Transverse colon (tissue), 4 donors: ENCODE measurements at regions not wholly inside any gene's neighbourhood (a gene's known extent, or its start where the extent isn't known, plus 50 kb on each side); places are given as distances from the start of the nearest gene placed in this dataset.

Experiments
- DNase-seq: peaks from one replicate; pipeline ENCODE4 v3.0.0-alpha.2; 2019
- H3K27ac ChIP-seq, 4 donors: fragments of 200-600 bp; sonication (generic); 2 replicates each; pipeline ENCODE4 v1.5.1; 2016 to 2018; ENCODE audit warnings: inconsistent platforms in 4 of 4
- H3K27me3 ChIP-seq: fragments of 200-600 bp; sonication (generic); 2 replicates; pipeline ENCODE4 v1.5.1; 2017; ENCODE audit warnings: inconsistent platforms
- H3K36me3 ChIP-seq, 4 donors: fragments of 200-600 bp; sonication (generic); 2 replicates each; pipeline ENCODE4 v1.5.1; 2017 to 2019; ENCODE audit warnings: inconsistent platforms in 4 of 4
- H3K4me1 ChIP-seq, 4 donors: fragments of 200-600 bp; sonication (generic); 2 replicates each; pipeline ENCODE4 v1.5.1; 2017 to 2020; ENCODE audit warnings: inconsistent platforms in 4 of 4
- H3K4me3 ChIP-seq, 4 donors: fragments of 200-600 bp; sonication (generic); 1 replicate in 1 of 4; 2 replicates in 3 of 4; pipeline versions ENCODE4 v1.5.1 to v1.6.1; 2017 to 2019; ENCODE audit warnings: inconsistent platforms in 4 of 4
- H3K9me3 ChIP-seq, 2 donors: fragments of 200-600 bp; sonication (generic); 2 replicates each; pipeline ENCODE4 v1.5.1; 2017 to 2019; ENCODE audit warnings: inconsistent platforms in 2 of 2
- EP300 ChIP-seq: sonication (generic); formaldehyde crosslinking; IDR thresholded peaks from one replicate; pipeline ENCODE4 v1.6.1; 2017; ENCODE audit warnings: antibody characterized with exemption, low read depth
- POLR2A ChIP-seq: fragments of 450-650 bp; IDR thresholded peaks from one replicate; pipeline ENCODE4 v1.6.1; 2016; ENCODE audit warnings: antibody characterized with exemption, mild to moderate bottlenecking, moderate library complexity
- POLR2AphosphoS5 ChIP-seq, 3 donors: sonication (generic); formaldehyde crosslinking; IDR thresholded peaks; one replicate each; pipeline ENCODE4 v1.6.1; 2016; ENCODE audit warnings: antibody characterized with exemption in 3 of 3
- WGBS, 2 donors: methylation state at CpG; one replicate each; pipeline ENCODE4 v1.1.5; 2018; ENCODE audit warnings: low coverage in 1 of 2; 5-methylcytosine and 5-hydroxymethylcytosine counted together
- in situ Hi-C, 4 donors: fragments of 200-750 bp; cut with MboI; loops; one replicate each; pipeline versions ENCODE4 v1.15.0 to v1.15.1; 2017; ENCODE audit warnings: low sequenced_read_pairs in 3 of 4, low pct_ligation_motif_present in 1 of 4, low pct_unique_long_range_greater_than_20kb in 1 of 4
- intact Hi-C: fragments of 100-400 bp; cut with DNase I; formaldehyde crosslinking; loops from one replicate; pipeline ENCODE4 v1.15.1; 2023; ENCODE audit warnings: low total_unique reads
- TF ChIP-seq, protein P1 (sequence below), 5 experiments: fragments of 200-600 bp in 3 of 5; fragments of 450-650 bp in 2 of 5; sonication (generic) in 3 of 5; IDR thresholded peaks; 1 replicate in 2 of 5; 2 replicates in 3 of 5; pipeline ENCODE4 v1.5.1; 2016 to 2017; ENCODE audit warnings: antibody characterized with exemption in 5 of 5, inconsistent platforms in 3 of 5, mild to moderate bottlenecking in 2 of 5, moderate library complexity in 1 of 5

GRCh38 chr20:57896017-57896416, 186.2 kb upstream of the PMEPA1 start:
- in situ Hi-C loops (loop anchor here in 1 of 4 donors (25.0 kb wide), 1 partner anchor 234 kb away; no protein-coding TSS in a partner anchor), intact Hi-C loops (no loop called here)
- TF ChIP-seq POLR2AphosphoS5 (IDR thresholded peaks at IDR 0.05) (no peak), EP300 (no peak), POLR2A (no peak)
- TF ChIP-seq, protein P1, sequence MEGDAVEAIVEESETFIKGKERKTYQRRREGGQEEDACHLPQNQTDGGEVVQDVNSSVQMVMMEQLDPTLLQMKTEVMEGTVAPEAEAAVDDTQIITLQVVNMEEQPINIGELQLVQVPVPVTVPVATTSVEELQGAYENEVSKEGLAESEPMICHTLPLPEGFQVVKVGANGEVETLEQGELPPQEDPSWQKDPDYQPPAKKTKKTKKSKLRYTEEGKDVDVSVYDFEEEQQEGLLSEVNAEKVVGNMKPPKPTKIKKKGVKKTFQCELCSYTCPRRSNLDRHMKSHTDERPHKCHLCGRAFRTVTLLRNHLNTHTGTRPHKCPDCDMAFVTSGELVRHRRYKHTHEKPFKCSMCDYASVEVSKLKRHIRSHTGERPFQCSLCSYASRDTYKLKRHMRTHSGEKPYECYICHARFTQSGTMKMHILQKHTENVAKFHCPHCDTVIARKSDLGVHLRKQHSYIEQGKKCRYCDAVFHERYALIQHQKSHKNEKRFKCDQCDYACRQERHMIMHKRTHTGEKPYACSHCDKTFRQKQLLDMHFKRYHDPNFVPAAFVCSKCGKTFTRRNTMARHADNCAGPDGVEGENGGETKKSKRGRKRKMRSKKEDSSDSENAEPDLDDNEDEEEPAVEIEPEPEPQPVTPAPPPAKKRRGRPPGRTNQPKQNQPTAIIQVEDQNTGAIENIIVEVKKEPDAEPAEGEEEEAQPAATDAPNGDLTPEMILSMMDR (IDR thresholded peaks at IDR 0.05) = no peak
- no peak for DNase-seq
- H3K4me1 ChIP-seq = peaks cover 0 to 5% (median 0%) of the 10 kb centered on the region in 4 donors
- H3K36me3 ChIP-seq = no peaks in the 10 kb centered on the region
- H3K9me3 ChIP-seq = no peaks in the 10 kb centered on the region
- H3K27ac ChIP-seq = no peak overlapping the region
- no peaks in the 10 kb centered on the region for H3K27me3 ChIP-seq
- WGBS, 2 donors = 90% methylated on average over 6 of the region's 8 CpGs; no CpG with 5 or more reads in 1 of the 2 donors
- H3K4me3 ChIP-seq = no peak overlapping the region

DNA sequence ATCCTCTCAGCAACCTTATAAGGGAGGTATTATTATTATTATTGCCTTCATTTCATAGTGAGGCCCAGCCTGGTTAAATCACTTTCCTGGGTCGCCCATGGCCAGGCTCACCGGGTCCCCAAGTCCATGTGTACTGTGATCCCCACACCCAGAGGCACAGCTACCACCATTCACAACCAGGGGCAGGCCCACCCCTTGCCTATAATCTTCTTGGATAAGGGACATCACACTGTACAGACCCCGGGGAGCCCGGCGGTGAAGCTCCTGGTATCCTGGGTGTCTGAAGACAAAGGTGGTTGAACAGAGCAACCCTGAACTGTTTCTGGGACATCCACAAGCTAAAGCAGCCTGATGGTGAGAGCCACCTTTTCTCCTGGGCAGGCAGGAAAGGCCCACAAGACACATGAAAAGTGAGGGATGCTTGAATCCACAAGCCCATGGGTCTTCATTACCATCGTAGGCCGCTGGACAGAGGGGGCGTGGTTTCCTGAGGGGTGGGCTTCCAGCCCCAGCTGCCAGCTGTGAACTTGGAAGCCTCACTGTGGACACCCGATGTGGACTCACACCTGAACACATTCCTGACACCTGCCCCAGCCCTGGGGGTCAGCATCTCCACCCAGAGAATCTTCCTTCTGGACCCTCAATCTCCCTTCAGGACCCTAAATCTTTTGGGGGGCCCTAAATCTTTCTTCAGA, 185.5 kb upstream of the PMEPA1 start:
- in situ Hi-C loops (loop anchor here in 1 of 4 donors (25.0 kb wide), 1 partner anchor 233 kb away; no protein-coding TSS in a partner anchor), intact Hi-C loops (no loop called here)
- WGBS, 2 donors = 93% methylated on average over 2 to 9 of the region's 9 CpGs
- Histone ChIP-seq H3K27me3 (no peaks in the 10 kb centered on the region), H3K36me3 (no peaks in the 10 kb centered on the region), H3K9me3 (no peaks in the 10 kb centered on the region), H3K27ac (no peak overlapping the region), H3K4me1 (peaks cover 0 to 5% (median 0%) of the 10 kb centered on the region in 4 donors), H3K4me3 (no peak overlapping the region)
- TF ChIP-seq POLR2AphosphoS5 (IDR thresholded peaks at IDR 0.05) (no peak), POLR2A (no peak), EP300 (no peak)
- TF ChIP-seq, protein P1 (IDR thresholded peaks at IDR 0.05) = no peak
- no peak for DNase-seq

GRCh38 chr20:57894522-57894921, 184.7 kb upstream of the PMEPA1 start:
- in situ Hi-C loops (loop anchor here in 1 of 4 donors (25.0 kb wide), 1 partner anchor 232 kb away; no protein-coding TSS in a partner anchor), intact Hi-C loops (no loop called here)
- Histone ChIP-seq H3K4me1 (peaks cover 0 to 5% (median 0%) of the 10 kb centered on the region in 4 donors), H3K9me3 (no peaks in the 10 kb centered on the region), H3K4me3 (no peak overlapping the region), H3K27me3 (no peaks in the 10 kb centered on the region), H3K36me3 (no peaks in the 10 kb centered on the region), H3K27ac (no peak overlapping the region)
- TF ChIP-seq, protein P1 (IDR thresholded peaks at IDR 0.05) = no peak
- no peak for TF ChIP-seq EP300
- TF ChIP-seq POLR2AphosphoS5 (IDR thresholded peaks at IDR 0.05) = no peak
- no peak for TF ChIP-seq POLR2A
- DNase-seq = no peak

DNA sequence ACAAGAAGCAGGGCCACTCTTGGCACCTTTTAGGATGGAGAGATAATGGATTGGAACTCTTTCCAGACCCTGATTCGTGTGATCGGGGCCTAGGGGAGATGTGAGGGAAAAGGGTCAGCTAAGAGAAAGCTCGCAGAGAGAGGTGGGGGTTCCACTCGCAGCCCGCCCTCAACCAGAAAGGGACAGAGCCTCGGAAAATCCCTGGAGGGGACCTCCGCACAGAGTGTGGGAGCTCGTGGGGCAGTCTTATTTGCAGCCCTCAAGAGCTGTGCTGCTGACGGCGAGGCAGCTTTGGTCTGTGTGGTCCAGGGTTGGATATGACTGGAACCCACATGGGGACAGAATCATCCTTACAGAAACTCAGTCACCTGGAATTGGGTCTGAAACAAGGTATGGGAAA, 184.3 kb upstream of the PMEPA1 start:
- H3K27me3 ChIP-seq = no peaks in the 10 kb centered on the region
- H3K9me3 ChIP-seq = no peaks in the 10 kb centered on the region
- peaks cover 0 to 5% (median 0%) of the 10 kb centered on the region in 4 donors for H3K4me1 ChIP-seq
- no peaks in the 10 kb centered on the region for H3K36me3 ChIP-seq
- TF ChIP-seq, protein P1 (IDR thresholded peaks at IDR 0.05) = no peak
- TF ChIP-seq POLR2A = no peak
- no peak for TF ChIP-seq EP300
- TF ChIP-seq POLR2AphosphoS5 (IDR thresholded peaks at IDR 0.05) = no peak
- no peak for DNase-seq
- in situ Hi-C loops = loop anchor here in 1 of 4 donors (25.0 kb wide), 1 partner anchor 232 kb away; no protein-coding TSS in a partner anchor
- no peak overlapping the region for H3K27ac ChIP-seq
- WGBS, 2 donors = 88% methylated on average over 10 of the region's 10 CpGs; no CpG with 5 or more reads in 1 of the 2 donors
- intact Hi-C loops = no loop called here
- no peak overlapping the region for H3K4me3 ChIP-seq
